ENCODE measurements at regions not wholly inside any gene's neighbourhood (a gene's known extent, or its start where the extent isn't known, plus 50 kb on each side); places are given as distances from the start of the nearest gene placed in this dataset.

DNA sequence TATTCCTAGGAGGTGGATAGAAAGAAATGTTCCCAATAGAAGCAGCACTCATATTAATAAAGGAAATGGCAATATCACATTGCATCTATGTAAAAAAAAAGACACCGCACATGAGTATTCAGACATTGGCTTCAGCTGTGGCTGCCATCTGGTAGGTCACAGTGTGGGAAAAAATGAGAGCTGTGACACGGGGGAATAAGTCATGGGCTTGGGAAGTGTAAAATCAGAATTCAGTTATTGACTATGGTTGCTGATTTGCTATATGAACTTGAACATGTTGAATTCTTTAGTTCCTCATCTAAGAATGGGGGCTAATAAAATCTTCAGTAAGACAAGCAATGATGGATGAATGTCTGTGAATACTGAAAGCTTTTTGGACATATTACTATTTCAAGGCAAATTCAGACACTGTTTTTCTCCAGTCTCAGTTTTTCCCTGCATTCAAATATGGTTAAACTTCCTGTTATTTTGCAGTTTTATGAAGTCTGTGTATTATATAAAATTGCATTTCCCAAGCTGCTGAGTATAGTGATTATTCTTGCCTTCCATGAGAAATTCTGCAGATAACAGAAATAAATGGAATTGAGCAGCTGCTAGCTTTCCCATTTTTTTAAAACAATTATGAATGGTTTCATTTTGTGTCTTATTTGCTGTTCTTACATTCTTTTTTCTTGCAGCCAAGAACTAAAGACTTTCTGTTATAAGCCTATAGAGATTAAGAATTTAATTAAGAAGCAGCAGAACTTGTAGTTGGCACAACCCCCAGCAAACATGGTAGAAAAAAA is 221.0 kb downstream of the ANKRD50 start:
- Histone ChIP-seq H3K79me2 (ENCODE audit: insufficient read depth, low read length) (no peaks in the 10 kb centered on the region), H3F3A (ENCODE audit: insufficient read depth, low read length) (no peaks in the 10 kb centered on the region), H4K20me1 (ENCODE audit: insufficient read depth, low read length) (no peaks in the 10 kb centered on the region), H3K27me3 (ENCODE audit: insufficient read depth, low read length) (no peaks in the 10 kb centered on the region), H3K4me2 (ENCODE audit: low read length) (no peak overlapping the region), H3K27ac (ENCODE audit: low read depth, low read length, poor library complexity, severe bottlenecking) (no peak overlapping the region), H3K36me3 (ENCODE audit: insufficient read depth, low read length) (no peaks in the 10 kb centered on the region), H3K4me1 (ENCODE audit: insufficient read depth, low read length, severe bottlenecking) (no peaks in the 10 kb centered on the region), H2AFZ (ENCODE audit: low read length) (no peak overlapping the region), H3K4me3 (ENCODE audit: low read depth, low read length, poor library complexity, severe bottlenecking) (no peak overlapping the region), H3K9ac (ENCODE audit: low read length) (no peak overlapping the region), H3K9me3 (ENCODE audit: low read length) (no peaks in the 10 kb centered on the region), H3K9me2 (ENCODE audit: low read depth, low read length) (no peaks in the 10 kb centered on the region)
- TF ChIP-seq, protein P1, sequence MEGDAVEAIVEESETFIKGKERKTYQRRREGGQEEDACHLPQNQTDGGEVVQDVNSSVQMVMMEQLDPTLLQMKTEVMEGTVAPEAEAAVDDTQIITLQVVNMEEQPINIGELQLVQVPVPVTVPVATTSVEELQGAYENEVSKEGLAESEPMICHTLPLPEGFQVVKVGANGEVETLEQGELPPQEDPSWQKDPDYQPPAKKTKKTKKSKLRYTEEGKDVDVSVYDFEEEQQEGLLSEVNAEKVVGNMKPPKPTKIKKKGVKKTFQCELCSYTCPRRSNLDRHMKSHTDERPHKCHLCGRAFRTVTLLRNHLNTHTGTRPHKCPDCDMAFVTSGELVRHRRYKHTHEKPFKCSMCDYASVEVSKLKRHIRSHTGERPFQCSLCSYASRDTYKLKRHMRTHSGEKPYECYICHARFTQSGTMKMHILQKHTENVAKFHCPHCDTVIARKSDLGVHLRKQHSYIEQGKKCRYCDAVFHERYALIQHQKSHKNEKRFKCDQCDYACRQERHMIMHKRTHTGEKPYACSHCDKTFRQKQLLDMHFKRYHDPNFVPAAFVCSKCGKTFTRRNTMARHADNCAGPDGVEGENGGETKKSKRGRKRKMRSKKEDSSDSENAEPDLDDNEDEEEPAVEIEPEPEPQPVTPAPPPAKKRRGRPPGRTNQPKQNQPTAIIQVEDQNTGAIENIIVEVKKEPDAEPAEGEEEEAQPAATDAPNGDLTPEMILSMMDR (IDR thresholded peaks at IDR 0.05; ENCODE audit: low read length) = no peak
- TF ChIP-seq EZH2 (IDR thresholded peaks at IDR 0.05; ENCODE audit: borderline replicate concordance, low read length) = no peak

DNA sequence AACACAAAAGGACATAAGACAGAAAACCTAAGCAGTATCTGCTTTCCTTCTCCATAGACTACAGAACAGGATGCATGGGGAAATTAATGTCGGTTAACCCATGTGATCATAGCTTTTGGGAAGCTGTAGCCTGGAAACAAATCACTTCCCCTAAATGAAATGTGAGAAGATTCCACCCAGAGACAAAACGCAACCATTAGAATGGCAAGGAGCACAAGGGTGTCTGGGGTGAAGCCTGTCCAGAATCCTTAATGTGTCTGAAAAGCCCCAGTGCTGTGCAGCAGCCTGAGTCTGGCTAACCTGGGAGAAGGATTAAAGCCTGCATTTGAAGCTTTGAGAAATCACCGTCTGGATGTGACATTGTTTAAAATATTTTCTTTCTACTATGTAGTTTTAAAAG is 213.3 kb downstream of the ANKRD50 start:
- Histone ChIP-seq H2AFZ (ENCODE audit: low read length) (no peak overlapping the region), H3F3A (ENCODE audit: insufficient read depth, low read length) (no peaks in the 10 kb centered on the region), H3K9me2 (ENCODE audit: low read depth, low read length) (no peaks in the 10 kb centered on the region), H3K27me3 (ENCODE audit: insufficient read depth, low read length) (no peaks in the 10 kb centered on the region), H3K9me3 (ENCODE audit: low read length) (no peaks in the 10 kb centered on the region), H3K4me3 (ENCODE audit: low read depth, low read length, poor library complexity, severe bottlenecking) (no peak overlapping the region), H3K79me2 (ENCODE audit: insufficient read depth, low read length) (no peaks in the 10 kb centered on the region), H3K36me3 (ENCODE audit: insufficient read depth, low read length) (no peaks in the 10 kb centered on the region), H3K27ac (ENCODE audit: low read depth, low read length, poor library complexity, severe bottlenecking) (no peak overlapping the region), H3K4me2 (ENCODE audit: low read length) (no peak overlapping the region), H3K9ac (ENCODE audit: low read length) (no peak overlapping the region), H3K4me1 (ENCODE audit: insufficient read depth, low read length, severe bottlenecking) (no peaks in the 10 kb centered on the region), H4K20me1 (ENCODE audit: insufficient read depth, low read length) (no peaks in the 10 kb centered on the region)
- TF ChIP-seq, protein P1 (IDR thresholded peaks at IDR 0.05; ENCODE audit: low read length) = no peak
- no peak for TF ChIP-seq EZH2 (IDR thresholded peaks at IDR 0.05; ENCODE audit: borderline replicate concordance, low read length)

DNA sequence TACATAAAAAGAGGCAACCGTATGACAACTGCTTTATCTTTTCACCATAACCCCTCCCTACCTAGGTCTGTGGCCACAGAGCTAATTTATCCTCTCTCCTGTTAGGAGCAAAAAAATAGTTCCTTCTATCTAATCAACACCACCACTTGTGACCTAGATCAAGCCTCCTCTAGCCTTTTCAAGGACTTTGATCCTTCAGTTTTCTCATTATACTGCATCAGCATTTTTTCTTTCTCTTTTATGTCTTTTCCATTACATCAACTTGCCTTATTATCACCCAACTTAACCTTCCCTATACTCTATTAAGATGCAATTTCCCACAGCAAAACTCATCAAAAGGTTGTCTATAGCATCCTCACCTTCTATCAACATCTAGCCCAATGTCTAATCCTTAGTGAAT is 211.0 kb downstream of the ANKRD50 start:
- Histone ChIP-seq H3K79me2 (ENCODE audit: insufficient read depth, low read length) (no peaks in the 10 kb centered on the region), H3K4me1 (ENCODE audit: insufficient read depth, low read length, severe bottlenecking) (no peaks in the 10 kb centered on the region), H3F3A (ENCODE audit: insufficient read depth, low read length) (no peaks in the 10 kb centered on the region), H3K27ac (ENCODE audit: low read depth, low read length, poor library complexity, severe bottlenecking) (no peak overlapping the region), H3K27me3 (ENCODE audit: insufficient read depth, low read length) (no peaks in the 10 kb centered on the region), H3K4me2 (ENCODE audit: low read length) (no peak overlapping the region), H2AFZ (ENCODE audit: low read length) (no peak overlapping the region), H3K9ac (ENCODE audit: low read length) (no peak overlapping the region), H3K9me3 (ENCODE audit: low read length) (no peaks in the 10 kb centered on the region), H3K9me2 (ENCODE audit: low read depth, low read length) (no peaks in the 10 kb centered on the region), H4K20me1 (ENCODE audit: insufficient read depth, low read length) (no peaks in the 10 kb centered on the region), H3K36me3 (ENCODE audit: insufficient read depth, low read length) (no peaks in the 10 kb centered on the region), H3K4me3 (ENCODE audit: low read depth, low read length, poor library complexity, severe bottlenecking) (no peak overlapping the region)
- TF ChIP-seq EZH2 (IDR thresholded peaks at IDR 0.05; ENCODE audit: borderline replicate concordance, low read length) = no peak
- TF ChIP-seq, protein P1 (IDR thresholded peaks at IDR 0.05; ENCODE audit: low read length) = no peak
